IMR-90 (cell line): ENCODE measurements at regions not wholly inside any gene's neighbourhood (a gene's known extent, or its start where the extent isn't known, plus 50 kb on each side); places are given as distances from the start of the nearest gene placed in this dataset.

Source experiments
- ATAC-seq: fragments of 200-7000 bp; cut with Tn5 transposase; 2 replicates; pipeline ENCODE4 v1.9.1; 2020; ENCODE audit warnings: low read depth, mild to moderate bottlenecking, moderate library complexity
- BruUV-seq: library from RNA; stranded (reverse); fragments of 400-500 nt; replicated peaks from 2 replicates; lab custom pipeline; 2021; lab: Mats Ljungman, UMichigan
- CTCF ChIA-PET: fragments of 300-600 bp; formaldehyde crosslinking; extraction: SDS; loops from one replicate; lab custom pipeline; 2021; ENCODE audit warnings: antibody characterized with exemption; lab: Yijun Ruan, JAX
- POLR2A ChIA-PET: fragments of 300-600 bp; sonication (Branson Sonifier 250); formaldehyde crosslinking; loops from one replicate; lab custom pipeline; 2022; ENCODE audit warnings: antibody characterized with exemption; ENCODE audit not compliant: unreplicated experiment; lab: Charles Lee
- DNase-seq: peaks from one replicate; pipeline ENCODE4 v3.0.0; 2013
- H2AFZ ChIP-seq: replicated peaks from 2 replicates; pipeline ENCODE3; 2013; ENCODE audit warnings: low read length, mild to moderate bottlenecking; ENCODE audit not compliant: poor library complexity
- H2AK5ac ChIP-seq: 2 replicates; pipeline ENCODE4 v1.6.1; 2013; ENCODE audit warnings: low read depth, low read length, inconsistent platforms
- H2AK9ac ChIP-seq: replicated peaks from 2 replicates; pipeline ENCODE3; 2013; ENCODE audit warnings: mild to moderate bottlenecking, low read depth, low read length, moderate library complexity; ENCODE audit not compliant: poor library complexity
- H2BK120ac ChIP-seq: 2 replicates; pipeline ENCODE4 v1.6.1; 2013; ENCODE audit warnings: low read depth, low read length, inconsistent platforms
- H2BK15ac ChIP-seq: 3 replicates; pipeline ENCODE4 v1.6.1; 2013; ENCODE audit warnings: low read depth, low read length, inconsistent platforms
- H2BK20ac ChIP-seq: 2 replicates; pipeline ENCODE4 v1.6.1; 2013; ENCODE audit warnings: low read depth, mild to moderate bottlenecking, inconsistent platforms, low read length, moderate library complexity
- H2BK5ac ChIP-seq: 2 replicates; pipeline ENCODE4 v1.6.1; 2013; ENCODE audit warnings: mild to moderate bottlenecking, low read depth, low read length, inconsistent platforms; ENCODE audit not compliant: poor library complexity, severe bottlenecking
- H3K14ac ChIP-seq: replicated peaks from 2 replicates; pipeline ENCODE4 v1.6.1; 2013; ENCODE audit warnings: low read depth, low read length, inconsistent platforms
- H3K18ac ChIP-seq: 2 replicates; pipeline ENCODE4 v1.6.1; 2013; ENCODE audit warnings: low read depth, low read length, control low read depth
- H3K23ac ChIP-seq: 2 replicates; pipeline ENCODE4 v1.6.1; 2013; ENCODE audit warnings: low read depth, low read length, inconsistent platforms
- H3K27ac ChIP-seq: 2 replicates; pipeline ENCODE4 v1.5.1; 2013; ENCODE audit warnings: mild to moderate bottlenecking, control low read depth, low read length; ENCODE audit not compliant: insufficient read depth
- H3K27me3 ChIP-seq: 2 replicates; pipeline ENCODE4 v1.6.1; 2013; ENCODE audit warnings: low read length; ENCODE audit not compliant: control insufficient read depth, insufficient read depth
- H3K36me3 ChIP-seq: 2 replicates; pipeline ENCODE4 v1.6.1; 2013; ENCODE audit warnings: low read length, mixed read lengths; ENCODE audit not compliant: control insufficient read depth, insufficient read depth
- H3K4ac ChIP-seq: 2 replicates; pipeline ENCODE4 v1.6.1; 2013; ENCODE audit warnings: low read depth, low read length, inconsistent platforms
- H3K4me1 ChIP-seq: 2 replicates; pipeline ENCODE4 v1.6.1; 2013; ENCODE audit warnings: low read length, mixed read lengths; ENCODE audit not compliant: control insufficient read depth, insufficient read depth
- H3K4me2 ChIP-seq: 2 replicates; pipeline ENCODE4 v1.6.1; 2013; ENCODE audit warnings: low read depth, mild to moderate bottlenecking, control low read depth, low read length, moderate library complexity
- H3K4me3 ChIP-seq: 2 replicates; pipeline ENCODE4 v1.5.1; 2013; ENCODE audit warnings: low read depth, mild to moderate bottlenecking, control low read depth, low read length, moderate library complexity; ENCODE audit not compliant: insufficient read depth
- H3K56ac ChIP-seq: 2 replicates; pipeline ENCODE4 v1.6.1; 2013; ENCODE audit warnings: low read length, inconsistent platforms; ENCODE audit not compliant: insufficient read depth; ENCODE audit errors: extremely low read depth
- H3K79me1 ChIP-seq, 2 experiments: 2 replicates each; pipeline ENCODE4 v1.6.1; 2013; ENCODE audit warnings: low read length in 2 of 2, inconsistent platforms in 1 of 2, low read depth in 1 of 2
- H3K9ac ChIP-seq: 2 replicates; pipeline ENCODE4 v1.6.1; 2013; ENCODE audit warnings: low read depth, low read length, control low read depth
- H3K9me1 ChIP-seq: 2 replicates; pipeline ENCODE4 v1.6.1; 2013; ENCODE audit warnings: low read length, inconsistent platforms; ENCODE audit not compliant: insufficient read depth
- H3K9me3 ChIP-seq: 2 replicates; pipeline ENCODE4 v1.6.1; 2013; ENCODE audit warnings: low read length; ENCODE audit not compliant: control insufficient read depth, insufficient read depth
- H4K20me1 ChIP-seq: 2 replicates; pipeline ENCODE4 v1.6.1; 2013; ENCODE audit warnings: low read length, inconsistent platforms; ENCODE audit not compliant: insufficient read depth
- H4K5ac ChIP-seq: 2 replicates; pipeline ENCODE4 v1.6.1; 2013; ENCODE audit warnings: mild to moderate bottlenecking, low read depth, low read length, control low read depth
- H4K8ac ChIP-seq, 2 experiments: 2 replicates each; pipeline ENCODE4 v1.6.1; 2013; ENCODE audit warnings: low read depth in 2 of 2, low read length in 2 of 2, control low read depth in 1 of 2, inconsistent platforms in 1 of 2
- H4K91ac ChIP-seq: 2 replicates; pipeline ENCODE4 v1.6.1; 2013; ENCODE audit warnings: low read depth, low read length, inconsistent platforms; ENCODE audit not compliant: insufficient read depth
- BHLHE40 ChIP-seq: fragments of 150-350 bp; IDR thresholded peaks from 2 replicates; pipeline ENCODE4 v1.6.1; 2016; ENCODE audit warnings: mild to moderate bottlenecking, low read depth, low read length
- CEBPB ChIP-seq: IDR thresholded peaks from 2 replicates; pipeline ENCODE4 v1.6.1; 2012; ENCODE audit warnings: low read depth, low read length, improper control_type of control experiment
- CHD1 ChIP-seq: IDR thresholded peaks from 2 replicates; pipeline ENCODE4 v1.6.1; 2012; ENCODE audit warnings: low read depth, low read length, improper control_type of control experiment
- FOS ChIP-seq: fragments of 150-350 bp; IDR thresholded peaks from 2 replicates; pipeline ENCODE4 v1.6.1; 2016; ENCODE audit warnings: low read depth, low read length
- MAFK ChIP-seq: IDR thresholded peaks from 2 replicates; pipeline ENCODE4 v1.6.1; 2012; ENCODE audit warnings: low read depth, low read length, improper control_type of control experiment
- MAZ ChIP-seq: IDR thresholded peaks from 2 replicates; pipeline ENCODE4 v1.6.1; 2012; ENCODE audit warnings: low read depth, mild to moderate bottlenecking, low read length, improper control_type of control experiment, moderate library complexity, borderline replicate concordance
- MXI1 ChIP-seq: IDR thresholded peaks from 2 replicates; pipeline ENCODE4 v1.6.1; 2012; ENCODE audit warnings: low read depth, mild to moderate bottlenecking, low read length, moderate library complexity, borderline replicate concordance
- NFE2L2 ChIP-seq: fragments of 150-350 bp; IDR thresholded peaks from 2 replicates; pipeline ENCODE4 v1.6.1; 2016; ENCODE audit warnings: low read depth, mild to moderate bottlenecking, low read length
- POLR2A ChIP-seq: IDR thresholded peaks from 2 replicates; pipeline ENCODE4 v1.6.1; 2012; ENCODE audit warnings: mild to moderate bottlenecking, low read depth, low read length
- RAD21 ChIP-seq: IDR thresholded peaks from 2 replicates; pipeline ENCODE4 v1.6.1; 2012; ENCODE audit warnings: low read length, improper control_type of control experiment
- RCOR1 ChIP-seq: IDR thresholded peaks from 2 replicates; pipeline ENCODE4 v1.6.1; 2012; ENCODE audit warnings: mild to moderate bottlenecking, low read length, improper control_type of control experiment; ENCODE audit not compliant: insufficient replicate concordance
- RFX5 ChIP-seq: IDR thresholded peaks from 2 replicates; pipeline ENCODE4 v1.8.0; 2012; ENCODE audit warnings: low read depth, mild to moderate bottlenecking, low read length, moderate library complexity
- SMC3 ChIP-seq: fragments of 150-350 bp; IDR thresholded peaks from 2 replicates; pipeline ENCODE4 v1.6.1; 2016; ENCODE audit warnings: low read depth, mild to moderate bottlenecking, antibody characterized with exemption, low read length, moderate library complexity
- WGBS, 2 experiments: methylation state at CpG; one replicate each; pipeline versions ENCODE4 v1.1.5 to v1.1.7; 2013; ENCODE audit warnings: missing lambda C conversion rate in 2 of 2; ENCODE audit not compliant: insufficient read length in 1 of 2; ENCODE audit errors: extremely low coverage in 2 of 2; 5-methylcytosine and 5-hydroxymethylcytosine counted together
- dilution Hi-C: fragments of 300-500 bp; cut with HindIII; formaldehyde crosslinking; loops from one replicate; pipeline ENCODE4 v1.14.3; 2018; ENCODE audit warnings: low sequenced_read_pairs; ENCODE audit not compliant: unreplicated experiment
- in situ Hi-C: fragments of 300-500 bp; cut with MboI; formaldehyde crosslinking; loops from 3 replicates; pipeline ENCODE4 v1.14.3; 2019; ENCODE audit warnings: low sequenced_read_pairs, inconsistent platforms, mixed read lengths
- intact Hi-C: fragments of 100-400 bp; cut with micrococcal nuclease; formaldehyde crosslinking; loops from 2 replicates; pipeline ENCODE4 v1.10.0; 2022
- TF ChIP-seq, protein P1 (sequence below): fragments of 150-350 bp; IDR thresholded peaks from 2 replicates; pipeline ENCODE4 v1.6.1; 2017; ENCODE audit warnings: mild to moderate bottlenecking, antibody characterized with exemption, low read length, low read depth
- TF ChIP-seq, protein P2 (sequence below): fragments of 150-350 bp; IDR thresholded peaks from 2 replicates; pipeline ENCODE4 v1.6.1; 2016; ENCODE audit warnings: low read depth, mild to moderate bottlenecking, low read length, moderate library complexity, borderline replicate concordance
- TF ChIP-seq, protein P3 (sequence below): conservative IDR thresholded peaks from 2 replicates; pipeline ENCODE4 v1.5.1; 2012; ENCODE audit warnings: mild to moderate bottlenecking, low read depth, low read length, improper control_type of control experiment

DNA sequence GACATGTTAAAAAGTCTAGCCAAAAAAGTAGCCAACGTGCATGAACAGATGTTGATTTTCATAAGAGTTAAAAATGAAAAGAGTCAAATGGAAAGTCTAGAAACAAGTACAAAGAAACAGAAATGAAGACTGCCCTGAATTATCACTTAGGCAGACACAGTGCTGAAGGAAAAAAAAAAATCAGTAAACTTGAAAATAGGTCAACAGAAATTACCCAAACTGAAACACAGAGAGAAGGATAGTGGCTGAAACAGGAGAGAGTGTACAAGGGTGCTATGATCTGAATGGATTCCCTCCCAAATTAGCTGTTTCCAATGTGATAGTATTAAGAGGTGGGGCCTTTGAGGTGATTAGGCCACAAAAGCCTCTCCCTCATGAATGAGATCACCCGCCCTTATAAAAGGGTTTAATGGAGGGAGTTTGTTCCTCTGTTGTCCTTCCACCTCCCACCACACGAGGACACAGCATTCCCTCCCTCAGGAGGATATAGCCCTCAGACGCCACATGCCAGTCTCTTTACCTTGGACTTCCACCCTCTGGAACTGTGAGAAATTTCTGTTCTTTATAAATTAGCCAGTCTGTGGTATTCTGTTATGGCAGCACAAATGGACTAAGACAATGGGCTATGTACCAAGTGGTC lies 249.7 kb downstream of the AHR start:
- Histone ChIP-seq H3K56ac (no peak overlapping the region), H4K20me1 (no peaks in the 10 kb centered on the region), H2AK9ac (no peak overlapping the region), H4K8ac (no peak overlapping the region), H3K27me3 (no peaks in the 10 kb centered on the region), H3K9me3 (no peaks in the 10 kb centered on the region), H3K4me3 (no peak overlapping the region), H3K79me1 (no peaks in the 10 kb centered on the region), H2BK5ac (no peak overlapping the region), H3K9me1 (no peaks in the 10 kb centered on the region), H4K91ac (no peak overlapping the region), H2AFZ (no peak overlapping the region), H3K36me3 (no peaks in the 10 kb centered on the region), H4K5ac (no peak overlapping the region), H3K27ac (no peak overlapping the region), H3K23ac (no peak overlapping the region), H2BK15ac (no peak overlapping the region), H2AK5ac (no peak overlapping the region), H3K14ac (no peak overlapping the region), H2BK120ac (no peak overlapping the region), H3K18ac (no peak overlapping the region), H3K4ac (no peak overlapping the region), H3K9ac (no peak overlapping the region), H2BK20ac (no peak overlapping the region), H3K4me2 (no peak overlapping the region), H3K4me1 (0 out of 2 replicates have a peak, but pooled peaks cover 1% of the 10 kb centered on the region)
- WGBS, 2 experiments = no CpG with 5 or more reads among the region's 4 CpGs
- no peak for DNase-seq
- dilution Hi-C loops (no loop called here), in situ Hi-C loops (no loop called here), intact Hi-C loops (no loop called here)
- ChIA-PET CTCF (no interaction called here), POLR2A (no interaction called here)
- BruUV-seq = no TSS peak
- no peak for ATAC-seq
- TF ChIP-seq SMC3 (no peak), RFX5 (no peak), MAFK (no peak), BHLHE40 (no peak), POLR2A (no peak), CEBPB (no peak), MXI1 (no peak), RCOR1 (no peak), MAZ (no peak), RAD21 (no peak), FOS (no peak), NFE2L2 (no peak), CHD1 (no peak)
- TF ChIP-seq, protein P1, sequence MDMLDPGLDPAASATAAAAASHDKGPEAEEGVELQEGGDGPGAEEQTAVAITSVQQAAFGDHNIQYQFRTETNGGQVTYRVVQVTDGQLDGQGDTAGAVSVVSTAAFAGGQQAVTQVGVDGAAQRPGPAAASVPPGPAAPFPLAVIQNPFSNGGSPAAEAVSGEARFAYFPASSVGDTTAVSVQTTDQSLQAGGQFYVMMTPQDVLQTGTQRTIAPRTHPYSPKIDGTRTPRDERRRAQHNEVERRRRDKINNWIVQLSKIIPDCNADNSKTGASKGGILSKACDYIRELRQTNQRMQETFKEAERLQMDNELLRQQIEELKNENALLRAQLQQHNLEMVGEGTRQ = no peak
- TF ChIP-seq, protein P2, sequence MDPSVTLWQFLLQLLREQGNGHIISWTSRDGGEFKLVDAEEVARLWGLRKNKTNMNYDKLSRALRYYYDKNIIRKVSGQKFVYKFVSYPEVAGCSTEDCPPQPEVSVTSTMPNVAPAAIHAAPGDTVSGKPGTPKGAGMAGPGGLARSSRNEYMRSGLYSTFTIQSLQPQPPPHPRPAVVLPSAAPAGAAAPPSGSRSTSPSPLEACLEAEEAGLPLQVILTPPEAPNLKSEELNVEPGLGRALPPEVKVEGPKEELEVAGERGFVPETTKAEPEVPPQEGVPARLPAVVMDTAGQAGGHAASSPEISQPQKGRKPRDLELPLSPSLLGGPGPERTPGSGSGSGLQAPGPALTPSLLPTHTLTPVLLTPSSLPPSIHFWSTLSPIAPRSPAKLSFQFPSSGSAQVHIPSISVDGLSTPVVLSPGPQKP = no peak
- TF ChIP-seq, protein P3, sequence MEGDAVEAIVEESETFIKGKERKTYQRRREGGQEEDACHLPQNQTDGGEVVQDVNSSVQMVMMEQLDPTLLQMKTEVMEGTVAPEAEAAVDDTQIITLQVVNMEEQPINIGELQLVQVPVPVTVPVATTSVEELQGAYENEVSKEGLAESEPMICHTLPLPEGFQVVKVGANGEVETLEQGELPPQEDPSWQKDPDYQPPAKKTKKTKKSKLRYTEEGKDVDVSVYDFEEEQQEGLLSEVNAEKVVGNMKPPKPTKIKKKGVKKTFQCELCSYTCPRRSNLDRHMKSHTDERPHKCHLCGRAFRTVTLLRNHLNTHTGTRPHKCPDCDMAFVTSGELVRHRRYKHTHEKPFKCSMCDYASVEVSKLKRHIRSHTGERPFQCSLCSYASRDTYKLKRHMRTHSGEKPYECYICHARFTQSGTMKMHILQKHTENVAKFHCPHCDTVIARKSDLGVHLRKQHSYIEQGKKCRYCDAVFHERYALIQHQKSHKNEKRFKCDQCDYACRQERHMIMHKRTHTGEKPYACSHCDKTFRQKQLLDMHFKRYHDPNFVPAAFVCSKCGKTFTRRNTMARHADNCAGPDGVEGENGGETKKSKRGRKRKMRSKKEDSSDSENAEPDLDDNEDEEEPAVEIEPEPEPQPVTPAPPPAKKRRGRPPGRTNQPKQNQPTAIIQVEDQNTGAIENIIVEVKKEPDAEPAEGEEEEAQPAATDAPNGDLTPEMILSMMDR = no peak
